ENCODE measurements at regions not wholly inside any gene's neighbourhood (a gene's known extent, or its start where the extent isn't known, plus 50 kb on each side); places are given as distances from the start of the nearest gene placed in this dataset.
"Not testable (repeated sequence)": the region's sequence is repeated elsewhere in the genome, so short reads cannot be mapped to it uniquely, and the experiment has no call there.

DNA sequence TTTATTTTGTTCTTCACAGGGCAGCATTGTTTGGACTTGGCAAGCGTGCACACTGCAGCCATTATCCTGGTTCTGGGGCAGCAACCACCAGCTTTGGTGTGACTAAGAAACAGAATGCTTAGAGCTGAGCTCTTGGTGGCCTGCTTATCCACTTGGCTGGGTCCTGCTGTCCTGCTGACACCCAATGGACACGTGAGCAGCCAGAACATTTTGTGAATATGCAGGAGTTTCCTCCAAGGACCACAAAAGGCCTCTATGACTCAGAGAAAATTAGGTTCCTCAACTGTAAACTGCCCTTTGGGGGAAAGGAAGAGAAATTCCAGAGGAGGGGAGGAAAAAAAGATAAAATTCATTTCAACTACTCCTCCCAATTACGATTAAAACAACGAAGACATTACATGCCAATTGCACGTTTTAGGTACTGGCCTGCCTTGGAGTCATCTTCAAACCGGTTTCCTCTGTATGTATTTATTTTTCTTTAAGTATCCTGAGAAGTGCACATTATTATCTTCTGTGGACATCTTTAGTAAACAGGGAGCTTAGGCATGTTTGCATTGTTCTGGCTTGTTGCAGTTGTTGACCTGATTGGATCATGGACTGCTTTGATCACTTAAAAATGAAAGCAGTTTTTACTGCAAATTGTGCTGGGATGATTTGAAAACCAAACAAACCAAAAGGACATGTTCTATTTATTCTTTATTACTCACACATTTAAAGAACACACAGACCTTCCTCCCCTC is 82.3 kb upstream of the TLE4 start:
- DNase-seq: peak in 1 of 2 donors; percentile 19
- Histone ChIP-seq H3K9me3 (peaks cover 0 to 9% (median 0%) of the 10 kb centered on the region in 4 donors), H3K36me3 (no peaks in the 10 kb centered on the region), H3K27ac (no peak overlapping the region), H3K27me3 (no peaks in the 10 kb centered on the region), H3K4me1 (peaks cover 0 to 28% (median 9%) of the 10 kb centered on the region in 4 donors), H3K4me3 (no peak overlapping the region)
- intact Hi-C loops (cut with DNase I; ENCODE audit: low total_unique reads): no loop called here
- WGBS, 5 donors: 47 to 49% (median 48%) methylated on average over 6 of the region's 6 CpGs
- TF ChIP-seq POLR2AphosphoS5 (IDR thresholded peaks at IDR 0.05) (no peak), EP300 (IDR thresholded peaks at IDR 0.05) (no peak), POLR2A (IDR thresholded peaks at IDR 0.05) (no peak)
- TF ChIP-seq, protein P1, sequence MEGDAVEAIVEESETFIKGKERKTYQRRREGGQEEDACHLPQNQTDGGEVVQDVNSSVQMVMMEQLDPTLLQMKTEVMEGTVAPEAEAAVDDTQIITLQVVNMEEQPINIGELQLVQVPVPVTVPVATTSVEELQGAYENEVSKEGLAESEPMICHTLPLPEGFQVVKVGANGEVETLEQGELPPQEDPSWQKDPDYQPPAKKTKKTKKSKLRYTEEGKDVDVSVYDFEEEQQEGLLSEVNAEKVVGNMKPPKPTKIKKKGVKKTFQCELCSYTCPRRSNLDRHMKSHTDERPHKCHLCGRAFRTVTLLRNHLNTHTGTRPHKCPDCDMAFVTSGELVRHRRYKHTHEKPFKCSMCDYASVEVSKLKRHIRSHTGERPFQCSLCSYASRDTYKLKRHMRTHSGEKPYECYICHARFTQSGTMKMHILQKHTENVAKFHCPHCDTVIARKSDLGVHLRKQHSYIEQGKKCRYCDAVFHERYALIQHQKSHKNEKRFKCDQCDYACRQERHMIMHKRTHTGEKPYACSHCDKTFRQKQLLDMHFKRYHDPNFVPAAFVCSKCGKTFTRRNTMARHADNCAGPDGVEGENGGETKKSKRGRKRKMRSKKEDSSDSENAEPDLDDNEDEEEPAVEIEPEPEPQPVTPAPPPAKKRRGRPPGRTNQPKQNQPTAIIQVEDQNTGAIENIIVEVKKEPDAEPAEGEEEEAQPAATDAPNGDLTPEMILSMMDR (IDR thresholded peaks at IDR 0.05): no peak

DNA sequence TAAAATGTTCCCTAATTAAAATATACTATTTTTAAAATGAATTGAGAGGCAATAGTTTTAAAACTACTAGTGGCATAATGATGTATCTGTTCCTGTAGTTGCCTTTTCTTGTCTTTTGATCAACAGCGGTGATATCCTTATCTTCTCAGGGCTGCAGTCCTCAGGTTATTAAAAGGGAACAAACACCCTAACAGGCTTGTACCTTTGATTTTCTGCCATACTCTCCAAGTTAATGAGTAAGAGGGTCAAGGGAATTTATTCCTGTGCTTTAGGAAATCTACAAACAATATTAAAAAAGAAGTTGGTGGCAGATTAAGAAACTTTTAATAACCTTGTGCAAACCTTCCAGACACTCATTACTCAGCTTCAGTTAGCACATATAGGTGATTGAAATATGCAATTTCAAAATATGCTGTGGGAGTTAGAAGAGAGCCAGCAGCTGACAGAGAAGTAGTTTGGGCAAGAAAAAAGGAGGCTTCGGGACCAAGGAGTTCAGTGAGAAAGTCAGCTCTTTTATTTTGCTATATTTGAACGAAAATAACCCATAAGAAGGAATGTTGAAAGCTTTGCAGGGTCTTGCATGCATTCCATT is 81.0 kb upstream of the TLE4 start:
- no peak for TF ChIP-seq POLR2AphosphoS5 (IDR thresholded peaks at IDR 0.05)
- TF ChIP-seq POLR2A (IDR thresholded peaks at IDR 0.05): no peak
- TF ChIP-seq EP300 (IDR thresholded peaks at IDR 0.05): no peak
- TF ChIP-seq, protein P1 (IDR thresholded peaks at IDR 0.05): no peak
- Histone ChIP-seq H3K27ac (no peak overlapping the region), H3K9me3 (peaks cover 0 to 9% (median 0%) of the 10 kb centered on the region in 4 donors), H3K4me3 (no peak overlapping the region), H3K4me1 (peaks cover 0 to 28% (median 9%) of the 10 kb centered on the region in 4 donors), H3K36me3 (no peaks in the 10 kb centered on the region), H3K27me3 (no peaks in the 10 kb centered on the region)
- intact Hi-C loops (cut with DNase I; ENCODE audit: low total_unique reads): no loop called here
- no peak for DNase-seq
- 23 to 57% (median 48%) methylated on average over 3 of the region's 3 CpGs for WGBS, 5 donors

DNA sequence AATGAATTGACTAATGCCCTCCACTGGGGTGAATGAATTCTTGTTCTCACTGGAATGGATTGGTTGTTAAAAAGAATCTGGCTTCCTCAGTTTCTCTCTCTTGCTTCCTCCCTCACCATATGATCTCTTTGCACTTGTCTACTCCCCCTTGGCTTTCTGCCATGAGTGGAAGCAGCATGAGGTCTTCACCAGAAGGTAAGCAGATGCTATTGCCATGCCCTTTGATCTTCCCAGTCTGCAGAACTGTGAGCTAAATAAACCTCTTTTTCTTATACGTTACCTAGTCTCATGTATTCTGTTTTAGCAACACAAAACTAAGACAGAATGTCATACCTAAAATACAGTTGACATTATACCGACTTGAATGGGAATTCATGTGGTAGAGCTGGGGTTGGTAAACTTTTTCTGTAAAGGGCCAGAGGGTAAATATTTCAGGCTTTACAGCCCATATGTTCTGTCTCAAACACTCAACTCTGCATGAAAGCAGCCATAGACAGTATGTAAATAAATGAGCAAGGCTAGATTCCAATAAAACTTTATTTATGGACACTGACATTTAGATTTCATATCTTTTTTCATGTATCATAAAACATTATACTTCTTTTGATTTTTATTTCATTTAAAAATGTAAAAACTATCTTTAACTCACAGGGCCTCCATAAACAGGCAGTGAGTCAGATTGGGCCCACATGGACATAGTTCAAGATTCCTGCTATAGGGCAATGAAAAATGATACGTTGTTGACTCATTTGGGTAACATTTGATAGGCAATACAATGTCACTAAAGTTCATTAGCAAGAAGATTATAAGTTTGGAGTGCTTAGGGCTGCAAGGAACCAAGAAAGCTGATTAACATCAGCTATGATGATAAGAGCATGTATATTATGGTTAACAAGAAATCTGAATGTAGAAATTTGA is 79.4 kb upstream of the TLE4 start:
- intact Hi-C loops (cut with DNase I; ENCODE audit: low total_unique reads): no loop called here
- Histone ChIP-seq H3K27me3 (no peaks in the 10 kb centered on the region), H3K36me3 (no peaks in the 10 kb centered on the region), H3K9me3 (peaks cover 0 to 9% (median 0%) of the 10 kb centered on the region in 4 donors), H3K27ac (no peak overlapping the region), H3K4me1 (peaks cover 0 to 28% (median 9%) of the 10 kb centered on the region in 4 donors), H3K4me3 (no peak overlapping the region)
- TF ChIP-seq EP300 (IDR thresholded peaks at IDR 0.05): no peak
- TF ChIP-seq POLR2A (IDR thresholded peaks at IDR 0.05): no peak
- TF ChIP-seq, protein P1 (IDR thresholded peaks at IDR 0.05): no peak
- TF ChIP-seq POLR2AphosphoS5 (IDR thresholded peaks at IDR 0.05): no peak
- no peak for DNase-seq
- 82 to 91% (median 87%) methylated on average over 3 of the region's 3 CpGs for WGBS, 5 donors

DNA sequence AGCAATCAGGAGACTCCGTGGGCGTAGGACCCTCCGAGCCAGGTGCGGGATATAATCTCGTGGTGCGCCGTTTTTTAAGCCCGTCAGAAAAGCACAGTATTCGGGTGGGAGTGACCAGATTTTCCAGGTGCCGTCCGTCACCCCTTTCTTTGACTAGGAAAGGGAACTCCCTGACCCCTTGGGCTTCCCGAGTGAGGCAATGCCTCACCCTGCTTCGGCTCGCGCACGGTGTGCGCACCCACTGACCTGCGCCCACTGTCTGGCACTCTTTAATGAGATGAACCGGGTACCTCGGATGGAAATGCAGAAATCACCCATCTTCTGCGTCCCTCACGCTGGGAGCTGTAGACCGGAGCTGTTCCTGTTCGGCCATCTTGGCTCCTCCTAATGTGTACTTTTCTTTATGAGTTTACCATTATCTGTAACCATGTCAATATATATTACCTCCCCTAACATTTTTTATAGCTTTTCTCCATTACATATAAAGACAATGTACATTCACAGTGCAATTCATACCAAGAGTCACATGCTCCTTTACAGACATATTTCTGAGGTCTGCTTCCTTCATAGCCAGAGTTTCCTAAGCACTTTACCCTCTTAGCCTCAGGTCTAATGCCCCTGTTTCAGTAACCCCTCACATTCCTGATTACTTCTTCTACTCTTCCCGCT is 71.4 kb upstream of the TLE4 start:
- H3K9me3 ChIP-seq; H3K4me3 ChIP-seq; H3K27me3 ChIP-seq; H3K36me3 ChIP-seq; H3K27ac ChIP-seq; DNase-seq; intact Hi-C loops (cut with DNase I; ENCODE audit: low total_unique reads); H3K4me1 ChIP-seq: not testable (repeated sequence)
- WGBS, 5 donors: 89 to 95% (median 94%) methylated on average over 17 to 25 of the region's 25 CpGs

Data from stomach (tissue), 8 donors.